WTC11 (cell line): ENCODE measurements at regions not wholly inside any gene's neighbourhood (a gene's known extent, or its start where the extent isn't known, plus 50 kb on each side); places are given as distances from the start of the nearest gene placed in this dataset.
"Not testable (repeated sequence)": the region's sequence is repeated elsewhere in the genome, so short reads cannot be mapped to it uniquely, and the experiment has no call there.

Experiments used
- CTCF ChIP-seq: fragments of 200-600 bp; IDR thresholded peaks from 2 replicates; pipeline ENCODE4 v1.8.0; 2022; ENCODE audit warnings: antibody characterized with exemption
- FOXP1 ChIP-seq: sonication (generic); formaldehyde crosslinking; IDR thresholded peaks from 2 replicates; pipeline ENCODE4 v1.8.0; 2022; ENCODE audit warnings: missing genetic modification reagents, mild to moderate bottlenecking, moderate library complexity, borderline replicate concordance
- NR2C2 ChIP-seq: sonication (generic); formaldehyde crosslinking; IDR thresholded peaks from 2 replicates; pipeline ENCODE4 v1.8.0; 2022; ENCODE audit warnings: mild to moderate bottlenecking, missing genetic modification reagents
- STAT6 ChIP-seq: sonication (generic); formaldehyde crosslinking; conservative IDR thresholded peaks from 2 replicates; pipeline ENCODE4 v1.8.1; 2023; ENCODE audit warnings: mild to moderate bottlenecking, low read depth, missing genetic modification reagents, moderate library complexity
- ZBTB43 ChIP-seq: sonication (generic); formaldehyde crosslinking; IDR thresholded peaks from 2 replicates; pipeline ENCODE4 v1.8.1; 2023; ENCODE audit warnings: mild to moderate bottlenecking, missing genetic modification reagents
- TF ChIP-seq, protein P1 (sequence below): sonication (generic); formaldehyde crosslinking; IDR thresholded peaks from 2 replicates; pipeline ENCODE4 v1.8.0; 2023; ENCODE audit warnings: missing genetic modification reagents

GRCh38 chr15:84395384-84395783 is 159.8 kb downstream of the GOLGA6L4 start:
- TF ChIP-seq STAT6 (CRISPR knock-in tag); NR2C2 (CRISPR knock-in tag); FOXP1 (CRISPR knock-in tag); CTCF; ZBTB43 (CRISPR knock-in tag): not testable (repeated sequence)
- TF ChIP-seq, protein P1, sequence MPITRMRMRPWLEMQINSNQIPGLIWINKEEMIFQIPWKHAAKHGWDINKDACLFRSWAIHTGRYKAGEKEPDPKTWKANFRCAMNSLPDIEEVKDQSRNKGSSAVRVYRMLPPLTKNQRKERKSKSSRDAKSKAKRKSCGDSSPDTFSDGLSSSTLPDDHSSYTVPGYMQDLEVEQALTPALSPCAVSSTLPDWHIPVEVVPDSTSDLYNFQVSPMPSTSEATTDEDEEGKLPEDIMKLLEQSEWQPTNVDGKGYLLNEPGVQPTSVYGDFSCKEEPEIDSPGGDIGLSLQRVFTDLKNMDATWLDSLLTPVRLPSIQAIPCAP = not testable (repeated sequence)
